Nucleus accumbens (tissue), 56 donors: ENCODE measurements at regions not wholly inside any gene's neighbourhood (a gene's known extent, or its start where the extent isn't known, plus 50 kb on each side); places are given as distances from the start of the nearest gene placed in this dataset.

ENCODE experiments used
- DNase-seq, 56 donors: peaks; one replicate each; lab custom pipeline; 2025; lab: John Stamatoyannopoulos, UW

GRCh38 chr2:65562890-65563289 is 130.5 kb upstream of the SPRED2 start:
- DNase-seq, result no peak

- DNase-seq, result no peak
These were observed 126.3 kb upstream of the SPRED2 start for GRCh38 chr2:65558743-65559142.

GRCh38 chr2:65557616-65558573 is 125.5 kb upstream of the SPRED2 start:
- DNase-seq, result no peak

GRCh38 chr2:65554765-65555591 is 122.6 kb upstream of the SPRED2 start:
- no peak for DNase-seq

- DNase-seq, result peak in 1 of 56 donors; percentile 4
These were observed 121.2 kb upstream of the SPRED2 start for GRCh38 chr2:65553504-65554074.

- DNase-seq, result no peak
These were observed 119.1 kb upstream of the SPRED2 start for GRCh38 chr2:65551528-65551927.

- no peak for DNase-seq
These were observed 117.8 kb upstream of the SPRED2 start for GRCh38 chr2:65550246-65550645.

- no peak for DNase-seq
These were observed 117.2 kb upstream of the SPRED2 start for GRCh38 chr2:65549631-65550030.

GRCh38 chr2:65549257-65549627 is 116.8 kb upstream of the SPRED2 start:
- no peak for DNase-seq

GRCh38 chr2:65548576-65549256 is 116.3 kb upstream of the SPRED2 start:
- peak in 6 of 56 donors; percentile 4 to 63 (median 12) for DNase-seq

- no peak for DNase-seq
These were observed 115.7 kb upstream of the SPRED2 start for GRCh38 chr2:65548064-65548463.

GRCh38 chr2:65545837-65546805 is 113.7 kb upstream of the SPRED2 start:
- DNase-seq, result no peak

- no peak for DNase-seq
These were observed 109.4 kb upstream of the SPRED2 start for GRCh38 chr2:65541773-65542172.

GRCh38 chr2:65539633-65540032 is 107.2 kb upstream of the SPRED2 start:
- DNase-seq, result no peak

- DNase-seq, result no peak
These were observed 105.4 kb upstream of the SPRED2 start for GRCh38 chr2:65537651-65538385.

GRCh38 chr2:65536596-65536995 is 104.2 kb upstream of the SPRED2 start:
- DNase-seq, result no peak

GRCh38 chr2:65532937-65533336 is 100.5 kb upstream of the SPRED2 start:
- DNase-seq, result no peak

- no peak for DNase-seq
These were observed 99.9 kb upstream of the SPRED2 start for GRCh38 chr2:65532326-65532725.
